ENCODE measurements at regions not wholly inside any gene's neighbourhood (a gene's known extent, or its start where the extent isn't known, plus 50 kb on each side); places are given as distances from the start of the nearest gene placed in this dataset.

- TF ChIP-seq, protein P1, sequence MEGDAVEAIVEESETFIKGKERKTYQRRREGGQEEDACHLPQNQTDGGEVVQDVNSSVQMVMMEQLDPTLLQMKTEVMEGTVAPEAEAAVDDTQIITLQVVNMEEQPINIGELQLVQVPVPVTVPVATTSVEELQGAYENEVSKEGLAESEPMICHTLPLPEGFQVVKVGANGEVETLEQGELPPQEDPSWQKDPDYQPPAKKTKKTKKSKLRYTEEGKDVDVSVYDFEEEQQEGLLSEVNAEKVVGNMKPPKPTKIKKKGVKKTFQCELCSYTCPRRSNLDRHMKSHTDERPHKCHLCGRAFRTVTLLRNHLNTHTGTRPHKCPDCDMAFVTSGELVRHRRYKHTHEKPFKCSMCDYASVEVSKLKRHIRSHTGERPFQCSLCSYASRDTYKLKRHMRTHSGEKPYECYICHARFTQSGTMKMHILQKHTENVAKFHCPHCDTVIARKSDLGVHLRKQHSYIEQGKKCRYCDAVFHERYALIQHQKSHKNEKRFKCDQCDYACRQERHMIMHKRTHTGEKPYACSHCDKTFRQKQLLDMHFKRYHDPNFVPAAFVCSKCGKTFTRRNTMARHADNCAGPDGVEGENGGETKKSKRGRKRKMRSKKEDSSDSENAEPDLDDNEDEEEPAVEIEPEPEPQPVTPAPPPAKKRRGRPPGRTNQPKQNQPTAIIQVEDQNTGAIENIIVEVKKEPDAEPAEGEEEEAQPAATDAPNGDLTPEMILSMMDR (conservative IDR thresholded peaks at IDR 0.05): no peak
- no peak for TF ChIP-seq ZFX (IDR thresholded peaks at IDR 0.05)
These were observed 222.4 kb downstream of the CD47 start for GRCh38 chr3:107868449-107868848.
